Activated CD8-positive, alpha-beta memory T cell treated with anti-CD3 and anti-CD28 coated beads for 48 hours (primary cell): ENCODE measurements at regions not wholly inside any gene's neighbourhood (a gene's known extent, or its start where the extent isn't known, plus 50 kb on each side); places are given as distances from the start of the nearest gene placed in this dataset.
A peak's percentile ranks its signal among the peaks of the same experiment; 100 is the strongest.

Source experiments
- DNase-seq, 3 experiments: peaks; one replicate each; pipeline ENCODE4 v3.0.0-alpha.2; 2020; ENCODE audit warnings: low read depth in 2 of 3, low spot score in 2 of 3

- no peak for DNase-seq
Observed at GRCh38 chr6:6912817-6913744, 194.7 kb upstream of the RREB1 start.

GRCh38 chr6:6915219-6915618 is 192.5 kb upstream of the RREB1 start:
- no peak for DNase-seq

- DNase-seq = no peak
Observed at GRCh38 chr6:6915813-6916547, 191.8 kb upstream of the RREB1 start.

DNA sequence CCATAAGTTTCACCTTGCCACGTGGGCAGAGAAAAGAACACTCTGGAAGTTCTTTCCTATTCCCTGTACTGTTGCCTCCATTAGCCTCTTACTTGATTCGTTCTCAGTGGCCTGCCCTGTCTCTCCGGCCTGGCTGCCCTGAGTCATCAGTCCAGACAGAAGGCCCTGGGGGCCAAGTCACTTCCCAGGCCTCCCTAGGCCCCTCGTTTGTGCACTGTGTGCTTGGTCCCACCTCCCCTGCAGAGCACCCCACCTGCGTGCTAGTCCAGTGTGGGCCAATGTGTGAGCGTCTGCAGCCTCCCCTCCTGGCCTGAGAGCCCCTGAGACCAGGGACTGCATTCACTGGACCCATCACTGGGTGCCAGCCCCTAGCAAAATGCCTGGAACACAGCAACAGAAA is 191.2 kb upstream of the RREB1 start:
- DNase-seq = no peak

DNA sequence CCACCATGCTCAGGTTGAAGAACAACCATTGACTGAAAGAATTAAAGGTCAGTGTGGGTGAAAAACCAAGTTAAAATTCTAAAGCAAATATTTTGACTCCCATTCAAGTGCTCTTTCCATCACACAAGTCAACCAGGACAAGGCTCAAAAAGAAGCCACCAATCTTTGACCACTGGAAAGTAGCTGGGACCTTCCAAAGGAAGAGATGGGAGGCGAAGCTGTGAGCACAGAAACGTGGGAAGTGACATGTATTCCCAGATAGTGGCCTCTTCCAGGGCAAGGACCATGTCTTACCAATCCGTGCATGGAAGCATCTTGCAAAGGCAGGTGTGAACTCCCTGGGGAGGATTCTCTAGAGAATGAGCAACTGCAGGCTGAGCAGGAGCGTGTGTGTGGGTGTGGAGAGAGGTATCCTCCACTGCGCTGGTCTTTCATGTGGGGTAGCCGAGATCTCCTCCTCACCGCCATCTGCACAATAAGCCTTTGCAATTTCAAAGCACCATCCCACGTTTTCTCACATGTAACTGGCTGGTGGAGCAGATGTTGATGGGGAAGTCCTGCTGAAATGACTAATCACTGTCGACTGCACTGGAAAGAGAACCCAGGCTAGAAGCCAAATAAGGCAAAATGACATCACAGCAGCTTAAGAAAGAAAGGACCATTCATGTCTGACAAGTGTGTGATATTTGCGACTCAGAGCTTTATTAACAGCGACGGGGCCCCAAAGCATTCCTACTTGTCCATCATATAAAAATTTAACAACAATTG is 189.4 kb upstream of the RREB1 start:
- peak; percentile 29 to 58 (median 45) for DNase-seq

DNA sequence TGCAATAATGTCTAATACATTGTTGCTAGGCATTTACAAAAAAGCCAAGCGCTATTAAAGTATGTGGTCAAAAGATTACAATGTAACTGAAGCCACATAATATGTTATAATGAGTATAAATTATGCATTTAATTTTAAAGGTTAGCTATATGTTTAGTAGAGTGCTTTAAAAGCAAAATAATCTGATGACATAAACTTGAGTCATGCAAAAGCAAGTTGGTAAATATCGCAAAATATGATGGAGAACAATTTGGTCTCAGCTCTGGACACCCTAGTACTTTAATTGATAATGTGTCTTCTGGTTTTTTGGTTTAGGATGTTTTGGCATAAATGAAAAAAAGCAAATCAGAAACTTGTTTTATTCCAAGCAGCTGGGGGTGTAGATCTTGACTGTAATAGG is 188.6 kb upstream of the RREB1 start:
- DNase-seq = no peak

DNA sequence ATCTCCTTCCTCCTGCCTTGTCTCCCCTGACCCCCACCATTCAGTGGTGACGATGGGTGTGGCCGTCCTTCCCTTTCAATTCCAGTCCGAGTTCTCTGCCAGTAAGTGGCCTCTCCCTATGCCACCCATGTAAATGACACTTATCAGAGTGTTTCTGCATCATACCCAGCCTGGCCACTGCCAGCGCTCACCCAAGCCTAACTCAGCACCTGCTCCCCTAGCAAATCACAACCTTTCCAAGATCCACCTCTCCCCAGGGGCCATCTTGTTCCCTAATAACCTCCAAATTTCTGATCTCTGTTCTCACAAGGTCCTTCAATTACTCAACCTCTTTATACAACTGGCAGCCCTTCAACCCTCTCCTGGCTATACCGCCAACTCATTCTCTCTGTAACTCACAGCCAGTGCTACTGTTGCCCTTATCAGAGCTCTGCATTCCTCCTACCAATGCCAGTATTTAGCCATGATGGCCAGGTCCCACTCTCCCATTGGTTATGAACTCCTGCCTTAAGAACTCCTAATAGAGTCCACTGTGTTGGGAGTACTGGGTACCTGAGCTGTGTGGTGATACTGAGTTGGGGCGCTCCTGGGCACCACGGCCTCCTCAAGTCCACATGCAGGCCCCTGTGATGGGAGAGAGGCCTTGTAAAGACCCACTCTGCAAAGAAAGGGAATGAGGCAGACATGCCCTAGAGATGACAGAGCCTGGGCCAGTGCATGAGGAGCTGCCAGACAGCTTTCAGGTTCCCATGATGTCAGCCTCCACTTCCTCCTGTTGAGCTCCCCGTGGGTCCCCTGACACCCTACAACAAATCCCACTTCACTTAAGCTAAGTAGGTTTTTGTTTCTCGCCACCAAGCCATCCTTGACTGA is 187.4 kb upstream of the RREB1 start:
- DNase-seq = no peak

- DNase-seq = no peak
Observed at GRCh38 chr6:6920987-6921313, 186.8 kb upstream of the RREB1 start.

DNA sequence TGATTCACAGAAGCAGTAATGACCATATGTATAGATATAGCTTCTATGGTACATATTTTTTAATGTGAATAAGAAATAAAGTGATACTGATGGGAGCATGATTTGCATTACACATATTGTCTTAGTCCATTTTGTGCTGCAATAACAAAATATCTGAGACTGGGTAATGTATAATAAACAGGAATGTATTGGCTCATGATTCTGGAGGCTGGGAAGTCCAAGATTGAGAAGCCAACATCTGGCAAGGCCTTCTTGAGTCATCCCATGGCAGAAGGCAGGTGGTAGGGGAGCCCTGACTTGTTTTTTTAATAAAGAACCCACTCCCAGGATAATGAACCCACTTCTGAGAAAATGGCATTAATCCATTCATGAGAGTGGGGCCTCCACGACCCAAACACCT is 185.6 kb upstream of the RREB1 start:
- no peak for DNase-seq

GRCh38 chr6:6923605-6924004 is 184.2 kb upstream of the RREB1 start:
- DNase-seq = no peak

DNA sequence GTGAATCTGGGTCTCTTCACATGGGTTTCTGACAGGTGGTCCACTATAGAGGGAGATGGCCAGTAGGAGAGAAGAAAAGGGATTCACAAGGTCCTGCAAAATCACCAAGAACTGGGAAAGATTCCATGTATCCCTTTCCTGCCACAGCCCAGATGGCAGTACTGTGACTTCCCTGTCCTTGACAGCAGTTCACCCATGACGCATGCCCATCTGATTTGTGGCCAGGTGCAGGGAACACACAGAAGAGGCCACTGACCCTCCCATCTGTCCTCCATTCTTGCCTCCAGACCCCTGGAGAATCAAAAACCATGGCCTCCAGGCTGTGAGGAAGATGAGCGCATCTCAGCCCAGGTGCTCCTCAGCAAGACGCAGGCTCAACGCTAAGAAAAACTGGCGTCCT is 183.1 kb upstream of the RREB1 start:
- no peak for DNase-seq

GRCh38 chr6:6925391-6926164 is 182.2 kb upstream of the RREB1 start:
- no peak for DNase-seq

DNA sequence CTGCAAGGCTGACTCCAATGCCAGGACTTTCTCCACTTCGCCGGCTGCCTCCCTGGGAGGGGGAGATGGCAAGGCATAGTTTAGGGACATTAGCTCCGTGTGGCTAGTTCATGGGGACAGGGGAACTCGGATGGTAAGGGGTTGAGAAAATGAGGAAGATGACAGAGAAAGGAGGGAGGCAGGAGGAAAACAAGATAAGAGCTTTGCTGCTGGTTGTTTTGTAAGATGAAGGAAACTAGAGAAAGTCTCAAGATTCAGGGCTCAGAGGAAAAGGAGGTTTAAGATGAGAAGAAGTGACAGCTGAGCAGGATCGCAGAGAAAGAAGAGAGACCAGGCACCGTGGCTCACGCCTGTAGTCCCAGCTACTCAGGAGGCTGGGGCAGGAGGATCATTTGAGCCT is 180.9 kb upstream of the RREB1 start:
- no peak for DNase-seq

GRCh38 chr6:6927521-6928361 is 180.0 kb upstream of the RREB1 start:
- no peak for DNase-seq

- no peak for DNase-seq
Observed at GRCh38 chr6:6930223-6930880, 177.4 kb upstream of the RREB1 start.

GRCh38 chr6:6931071-6932025 is 176.4 kb upstream of the RREB1 start:
- DNase-seq = no peak

GRCh38 chr6:6932341-6932740 is 175.4 kb upstream of the RREB1 start:
- DNase-seq = no peak

DNA sequence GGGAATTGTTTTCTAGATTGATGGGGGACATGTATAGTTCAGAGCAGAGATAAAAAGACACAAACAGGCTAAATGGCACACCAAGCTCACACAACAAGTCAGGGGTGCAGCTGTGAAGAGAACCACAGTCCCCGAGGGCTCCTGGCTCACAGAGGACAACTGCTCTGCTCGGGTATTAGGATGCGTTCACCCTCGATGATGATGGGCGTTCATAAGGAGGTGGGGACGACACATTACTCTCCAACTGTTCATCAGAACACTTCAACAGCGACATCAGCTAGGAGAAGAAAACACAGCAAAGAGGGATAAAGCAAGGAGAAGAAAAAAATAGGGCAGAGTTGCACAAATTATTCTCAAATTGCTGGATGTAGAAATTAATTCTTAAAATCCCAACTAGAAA is 174.8 kb upstream of the RREB1 start:
- no peak for DNase-seq
